Keratinocyte (primary cell): ENCODE measurements at regions not wholly inside any gene's neighbourhood (a gene's known extent, or its start where the extent isn't known, plus 50 kb on each side); places are given as distances from the start of the nearest gene placed in this dataset.

Experiments used
- DNase-seq: peaks from one replicate; pipeline ENCODE4 v3.0.0-alpha.2; 2011; ENCODE audit warnings: low read depth, missing footprints, low spot score
- FAIRE-seq: peaks from 2 replicates; lab custom pipeline; 2011; peaks lifted over from hg19 to GRCh38; lab: Jason Lieb, UNC
- H2AFZ ChIP-seq: 2 replicates; pipeline ENCODE4 v1.6.0; 2012; ENCODE audit warnings: low read length, control low read depth, inconsistent platforms; ENCODE audit not compliant: control insufficient read depth
- H3K27ac ChIP-seq: 2 replicates; pipeline ENCODE4 v1.5.1; 2011; ENCODE audit warnings: low read length; ENCODE audit not compliant: control insufficient read depth, insufficient read depth
- H3K27me3 ChIP-seq: 3 replicates; pipeline ENCODE4 v1.6.0; 2011; ENCODE audit warnings: low read length; ENCODE audit not compliant: control insufficient read depth, insufficient read depth; ENCODE audit errors: extremely low read depth
- H3K36me3 ChIP-seq, 2 experiments: 2 replicates in 1 of 2; 3 replicates in 1 of 2; pipeline ENCODE4 v1.5.1; 2011; ENCODE audit warnings: low read length in 2 of 2, mild to moderate bottlenecking in 1 of 2; ENCODE audit not compliant: control insufficient read depth in 2 of 2, insufficient read depth in 2 of 2; ENCODE audit errors: extremely low read depth in 1 of 2
- H3K4me1 ChIP-seq: 3 replicates; pipeline ENCODE4 v1.5.1; 2011; ENCODE audit warnings: low read length; ENCODE audit not compliant: control insufficient read depth, insufficient read depth; ENCODE audit errors: extremely low read depth
- H3K4me2 ChIP-seq: 3 replicates; pipeline ENCODE4 v1.6.0; 2011; ENCODE audit warnings: low read depth, low read length; ENCODE audit not compliant: control insufficient read depth, insufficient read depth; ENCODE audit errors: extremely low read depth
- H3K4me3 ChIP-seq, 3 experiments: fragments of 200-600 bp in 1 of 3; sonication (generic) in 1 of 3; 2 replicates in 2 of 3; 3 replicates in 1 of 3; pipeline ENCODE4 v1.5.1; 2011 to 2016; ENCODE audit warnings: low read length in 3 of 3, mild to moderate bottlenecking in 3 of 3, control low read depth in 2 of 3, inconsistent platforms in 1 of 3, low read depth in 1 of 3, mixed read lengths in 1 of 3, mixed run types in 1 of 3, moderate library complexity in 1 of 3; ENCODE audit not compliant: control insufficient read depth in 2 of 3, insufficient read depth in 2 of 3; ENCODE audit errors: extremely low read depth in 1 of 3
- H3K79me2 ChIP-seq: 2 replicates; pipeline ENCODE4 v1.6.0; 2012; ENCODE audit warnings: low read length; ENCODE audit not compliant: control insufficient read depth, insufficient read depth
- H3K9ac ChIP-seq: 3 replicates; pipeline ENCODE4 v1.6.0; 2011; ENCODE audit warnings: low read length; ENCODE audit not compliant: control insufficient read depth, insufficient read depth; ENCODE audit errors: extremely low read depth
- H3K9me1 ChIP-seq: 3 replicates; pipeline ENCODE4 v1.6.0; 2011; ENCODE audit warnings: low read length; ENCODE audit not compliant: control insufficient read depth, insufficient read depth; ENCODE audit errors: extremely low read depth
- H3K9me3 ChIP-seq: 2 replicates; pipeline ENCODE4 v1.5.1; 2012; ENCODE audit warnings: low read depth, low read length; ENCODE audit not compliant: control insufficient read depth
- H4K20me1 ChIP-seq: 3 replicates; pipeline ENCODE4 v1.6.0; 2011; ENCODE audit warnings: low read length; ENCODE audit not compliant: control insufficient read depth, insufficient read depth; ENCODE audit errors: extremely low read depth
- EZH2 ChIP-seq: IDR thresholded peaks from one replicate; pipeline ENCODE4 v1.6.1; 2012; ENCODE audit warnings: inconsistent platforms, mild to moderate bottlenecking, low read length, moderate library complexity
- dilution Hi-C: fragments of 300-500 bp; cut with MboI; formaldehyde crosslinking; loops from one replicate; pipeline ENCODE4 v1.7.0; 2020; ENCODE audit warnings: low sequenced_read_pairs; ENCODE audit not compliant: extremely low pct_ligation_motif_present
- TF ChIP-seq, protein P1 (sequence below), 3 experiments: IDR thresholded peaks in 1 of 3; conservative IDR thresholded peaks in 1 of 3; optimal IDR thresholded peaks in 1 of 3; 2 replicates in 2 of 3; 3 replicates in 1 of 3; pipeline versions ENCODE3 to v1.5.1; 2011; ENCODE audit warnings: low read length in 3 of 3, mild to moderate bottlenecking in 3 of 3, moderate library complexity in 2 of 3, control low read depth in 1 of 3, inconsistent platforms in 1 of 3; ENCODE audit not compliant: insufficient read depth in 2 of 3; ENCODE audit errors: extremely low read depth in 1 of 3

GRCh38 chr2:185484602-185485001 is 254.0 kb upstream of the FSIP2 start:
- Histone ChIP-seq H4K20me1 (no peaks in the 10 kb centered on the region), H3K36me3 (no peaks in the 10 kb centered on the region), H3K9me1 (no peaks in the 10 kb centered on the region), H3K4me2 (no peak overlapping the region), H3K4me1 (no peaks in the 10 kb centered on the region), H2AFZ (no peak overlapping the region), H3K27me3 (no peaks in the 10 kb centered on the region), H3K4me3 (no peak overlapping the region), H3K9ac (no peak overlapping the region), H3K9me3 (no peaks in the 10 kb centered on the region), H3K79me2 (no peaks in the 10 kb centered on the region), H3K27ac (no peak overlapping the region)
- no peak for FAIRE-seq
- DNase-seq = no peak
- dilution Hi-C loops = no loop called here
- TF ChIP-seq, protein P1, sequence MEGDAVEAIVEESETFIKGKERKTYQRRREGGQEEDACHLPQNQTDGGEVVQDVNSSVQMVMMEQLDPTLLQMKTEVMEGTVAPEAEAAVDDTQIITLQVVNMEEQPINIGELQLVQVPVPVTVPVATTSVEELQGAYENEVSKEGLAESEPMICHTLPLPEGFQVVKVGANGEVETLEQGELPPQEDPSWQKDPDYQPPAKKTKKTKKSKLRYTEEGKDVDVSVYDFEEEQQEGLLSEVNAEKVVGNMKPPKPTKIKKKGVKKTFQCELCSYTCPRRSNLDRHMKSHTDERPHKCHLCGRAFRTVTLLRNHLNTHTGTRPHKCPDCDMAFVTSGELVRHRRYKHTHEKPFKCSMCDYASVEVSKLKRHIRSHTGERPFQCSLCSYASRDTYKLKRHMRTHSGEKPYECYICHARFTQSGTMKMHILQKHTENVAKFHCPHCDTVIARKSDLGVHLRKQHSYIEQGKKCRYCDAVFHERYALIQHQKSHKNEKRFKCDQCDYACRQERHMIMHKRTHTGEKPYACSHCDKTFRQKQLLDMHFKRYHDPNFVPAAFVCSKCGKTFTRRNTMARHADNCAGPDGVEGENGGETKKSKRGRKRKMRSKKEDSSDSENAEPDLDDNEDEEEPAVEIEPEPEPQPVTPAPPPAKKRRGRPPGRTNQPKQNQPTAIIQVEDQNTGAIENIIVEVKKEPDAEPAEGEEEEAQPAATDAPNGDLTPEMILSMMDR (optimal IDR thresholded peaks at IDR 0.05 in 1 of 3, IDR thresholded peaks at IDR 0.05 in 1 of 3, conservative IDR thresholded peaks at IDR 0.05 in 1 of 3; ENCODE audit: extremely low read depth in 1 of 3, insufficient read depth in 2 of 3, low read length in 3 of 3) = no peak
- TF ChIP-seq EZH2 = no peak

DNA sequence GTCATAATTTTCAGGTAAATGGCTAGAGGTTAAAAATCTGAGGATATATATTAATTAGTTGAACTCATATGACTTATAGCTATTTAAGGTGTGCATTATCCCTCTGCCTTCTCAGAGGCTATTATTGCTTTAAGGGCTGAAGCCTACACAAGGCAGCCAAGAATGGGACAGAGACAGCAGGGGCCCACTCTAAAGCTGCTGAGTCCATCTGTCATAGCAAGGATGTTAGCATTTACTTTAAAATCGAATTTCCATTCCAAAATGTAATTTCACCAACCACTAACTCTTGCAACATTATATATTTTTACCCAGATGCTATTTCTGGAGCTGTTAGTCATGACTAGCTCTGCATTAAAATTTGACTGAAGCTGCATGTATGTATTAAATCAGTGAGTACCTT is 236.3 kb upstream of the FSIP2 start:
- Histone ChIP-seq H3K79me2 (no peaks in the 10 kb centered on the region), H3K27me3 (no peaks in the 10 kb centered on the region), H3K9ac (no peak overlapping the region), H3K36me3 (no peaks in the 10 kb centered on the region), H3K9me1 (no peaks in the 10 kb centered on the region), H3K27ac (no peak overlapping the region), H3K4me2 (no peak overlapping the region), H2AFZ (no peak overlapping the region), H3K9me3 (no peaks in the 10 kb centered on the region), H4K20me1 (no peaks in the 10 kb centered on the region), H3K4me1 (no peaks in the 10 kb centered on the region), H3K4me3 (no peak overlapping the region)
- no peak for TF ChIP-seq EZH2
- TF ChIP-seq, protein P1 (optimal IDR thresholded peaks at IDR 0.05 in 1 of 3, IDR thresholded peaks at IDR 0.05 in 1 of 3, conservative IDR thresholded peaks at IDR 0.05 in 1 of 3; ENCODE audit: extremely low read depth in 1 of 3, insufficient read depth in 2 of 3, low read length in 3 of 3) = no peak
- DNase-seq (no peak), FAIRE-seq (no peak)
- dilution Hi-C loops = no loop called here
